OCI-LY3 (cell line): ENCODE measurements at regions not wholly inside any gene's neighbourhood (a gene's known extent, or its start where the extent isn't known, plus 50 kb on each side); places are given as distances from the start of the nearest gene placed in this dataset.

Experiments
- H2AFZ ChIP-seq: fragments of 200-600, 300-600 bp; shearing (Covaris generic); 2 replicates; pipeline ENCODE4 v1.6.0; 2014; ENCODE audit warnings: antibody characterized with exemption, low read depth, low read length
- H3K27ac ChIP-seq: fragments of 200-600, 300-600 bp; sonication (generic); 2 replicates; pipeline ENCODE4 v1.5.1; 2014; ENCODE audit warnings: mild to moderate bottlenecking, low read length, moderate library complexity, mixed read lengths
- H3K27me3 ChIP-seq: fragments of 200-600, 300-600 bp; sonication (generic); 2 replicates; pipeline ENCODE4 v1.6.1; 2014; ENCODE audit warnings: low read depth, low read length, mixed read lengths
- H3K36me3 ChIP-seq: fragments of 200-600, 300-600 bp; sonication (generic); replicated peaks from 2 replicates; pipeline ENCODE3; 2014; ENCODE audit warnings: low read depth, low read length, mixed read lengths
- H3K4me1 ChIP-seq: fragments of 300-600, 200-600 bp; sonication (generic); 2 replicates; pipeline ENCODE4 v1.6.1; 2014; ENCODE audit warnings: low read length, mixed read lengths
- H3K4me2 ChIP-seq: fragments of 200-600, 300-600 bp; sonication (generic); 2 replicates; pipeline ENCODE4 v1.6.1; 2014; ENCODE audit warnings: low read length, mixed read lengths
- H3K4me3 ChIP-seq: fragments of 300-600, 200-600 bp; sonication (generic); 2 replicates; pipeline ENCODE4 v1.5.1; 2014; ENCODE audit warnings: antibody characterized with exemption, mild to moderate bottlenecking, low read length, moderate library complexity
- H3K79me2 ChIP-seq: fragments of 300-600, 200-600 bp; shearing (Covaris generic); 2 replicates; pipeline ENCODE4 v1.6.1; 2014; ENCODE audit warnings: mild to moderate bottlenecking, low read length, mixed read lengths
- H3K9ac ChIP-seq: fragments of 300-600, 200-600 bp; shearing (Covaris generic); 2 replicates; pipeline ENCODE4 v1.6.0; 2014; ENCODE audit warnings: mild to moderate bottlenecking, low read length, moderate library complexity
- H3K9me3 ChIP-seq: fragments of 200-600, 300-600 bp; shearing (Covaris generic); 2 replicates; pipeline ENCODE4 v1.6.1; 2014; ENCODE audit warnings: low read length, mixed read lengths; ENCODE audit not compliant: insufficient read depth
- H4K20me1 ChIP-seq: fragments of 200-600, 300-600 bp; sonication (generic); 2 replicates; pipeline ENCODE4 v1.6.1; 2016; ENCODE audit warnings: low read length, mixed read lengths; ENCODE audit not compliant: insufficient read depth
- EZH2phosphoT487 ChIP-seq: fragments of 200-600 bp; shearing (Covaris generic); IDR thresholded peaks from 2 replicates; pipeline ENCODE4 v1.6.1; 2018; ENCODE audit warnings: antibody characterized with exemption, mixed run types, low read depth
- TF ChIP-seq, protein P1 (sequence below): fragments of 200-600, 300-600 bp; sonication (generic); IDR thresholded peaks from 2 replicates; pipeline ENCODE4 v1.5.1; 2014; ENCODE audit warnings: antibody characterized with exemption, low read length, low read depth

DNA sequence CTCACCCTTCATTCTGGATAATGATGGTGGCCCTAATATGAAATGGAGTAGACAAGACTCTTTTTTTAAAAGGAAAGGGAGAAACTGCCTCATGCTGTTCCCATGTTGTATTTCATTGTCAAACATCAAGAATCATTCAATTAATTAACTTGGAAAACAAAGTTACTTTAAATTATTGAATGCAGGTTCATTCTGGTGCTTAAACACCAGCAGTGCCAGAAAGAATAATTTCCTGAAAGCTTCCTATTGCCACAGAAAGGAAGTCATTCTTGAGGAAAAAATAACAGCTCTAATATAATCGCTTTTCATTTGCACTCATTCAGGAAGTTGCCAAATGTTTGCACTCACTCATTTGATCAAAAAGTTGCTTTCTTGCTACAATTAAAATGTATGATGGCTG lies 497.1 kb upstream of the CDH11 start:
- Histone ChIP-seq H3K4me1 (no peaks in the 10 kb centered on the region), H3K9me3 (no peaks in the 10 kb centered on the region), H2AFZ (no peak overlapping the region), H3K27ac (no peak overlapping the region), H3K36me3 (no peaks in the 10 kb centered on the region), H3K79me2 (no peaks in the 10 kb centered on the region), H4K20me1 (no peaks in the 10 kb centered on the region), H3K4me3 (no peak overlapping the region), H3K9ac (no peak overlapping the region), H3K4me2 (no peak overlapping the region), H3K27me3 (no peaks in the 10 kb centered on the region)
- TF ChIP-seq, protein P1, sequence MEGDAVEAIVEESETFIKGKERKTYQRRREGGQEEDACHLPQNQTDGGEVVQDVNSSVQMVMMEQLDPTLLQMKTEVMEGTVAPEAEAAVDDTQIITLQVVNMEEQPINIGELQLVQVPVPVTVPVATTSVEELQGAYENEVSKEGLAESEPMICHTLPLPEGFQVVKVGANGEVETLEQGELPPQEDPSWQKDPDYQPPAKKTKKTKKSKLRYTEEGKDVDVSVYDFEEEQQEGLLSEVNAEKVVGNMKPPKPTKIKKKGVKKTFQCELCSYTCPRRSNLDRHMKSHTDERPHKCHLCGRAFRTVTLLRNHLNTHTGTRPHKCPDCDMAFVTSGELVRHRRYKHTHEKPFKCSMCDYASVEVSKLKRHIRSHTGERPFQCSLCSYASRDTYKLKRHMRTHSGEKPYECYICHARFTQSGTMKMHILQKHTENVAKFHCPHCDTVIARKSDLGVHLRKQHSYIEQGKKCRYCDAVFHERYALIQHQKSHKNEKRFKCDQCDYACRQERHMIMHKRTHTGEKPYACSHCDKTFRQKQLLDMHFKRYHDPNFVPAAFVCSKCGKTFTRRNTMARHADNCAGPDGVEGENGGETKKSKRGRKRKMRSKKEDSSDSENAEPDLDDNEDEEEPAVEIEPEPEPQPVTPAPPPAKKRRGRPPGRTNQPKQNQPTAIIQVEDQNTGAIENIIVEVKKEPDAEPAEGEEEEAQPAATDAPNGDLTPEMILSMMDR, result no peak
- TF ChIP-seq EZH2phosphoT487, result no peak

DNA sequence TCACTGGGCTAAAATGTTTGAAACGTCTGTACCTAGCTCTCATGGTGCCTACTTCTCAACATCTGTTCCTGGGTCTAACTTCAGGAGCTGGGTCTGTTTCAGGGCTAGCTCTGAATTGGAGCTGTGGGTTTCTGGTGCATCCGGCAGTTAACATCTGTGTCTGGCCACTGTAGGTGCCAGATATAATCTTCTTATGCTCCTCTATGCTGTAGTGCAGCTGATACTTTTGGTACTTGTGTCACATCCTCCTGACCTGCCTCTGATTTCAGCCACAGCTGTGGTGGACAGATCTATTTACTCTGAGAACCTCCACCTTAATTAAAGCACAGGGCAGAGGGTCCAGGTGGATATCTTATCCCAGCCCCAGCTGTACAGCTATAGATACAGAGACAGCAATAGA lies 496.5 kb upstream of the CDH11 start:
- TF ChIP-seq, protein P1, result no peak
- TF ChIP-seq EZH2phosphoT487, result no peak
- H3K4me3 ChIP-seq, result no peak overlapping the region
- no peaks in the 10 kb centered on the region for H3K9me3 ChIP-seq
- no peak overlapping the region for H3K9ac ChIP-seq
- no peak overlapping the region for H3K27ac ChIP-seq
- no peaks in the 10 kb centered on the region for H3K36me3 ChIP-seq
- H2AFZ ChIP-seq, result no peak overlapping the region
- H3K4me1 ChIP-seq, result no peaks in the 10 kb centered on the region
- H3K4me2 ChIP-seq, result no peak overlapping the region
- no peaks in the 10 kb centered on the region for H4K20me1 ChIP-seq
- no peaks in the 10 kb centered on the region for H3K27me3 ChIP-seq
- H3K79me2 ChIP-seq, result no peaks in the 10 kb centered on the region

DNA sequence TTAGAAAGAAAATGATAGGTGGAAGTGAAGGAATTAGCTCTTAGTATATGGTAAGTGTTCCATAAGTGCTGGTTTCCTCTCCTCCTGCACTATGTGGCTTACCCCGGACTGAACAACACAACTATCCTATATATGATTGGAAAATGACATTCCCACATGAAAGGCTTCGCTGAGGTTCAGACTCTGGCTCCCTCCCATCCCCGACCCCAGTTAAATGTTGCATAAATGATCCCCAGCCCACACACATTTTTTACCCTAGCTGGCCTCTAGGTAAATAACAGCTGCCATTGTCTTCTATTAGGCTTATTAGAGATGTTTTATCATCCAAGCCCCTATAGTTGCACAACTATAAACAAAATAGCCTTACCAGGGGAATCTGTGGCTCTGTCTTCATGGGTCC lies 495.6 kb upstream of the CDH11 start:
- Histone ChIP-seq H3K9me3 (no peaks in the 10 kb centered on the region), H4K20me1 (no peaks in the 10 kb centered on the region), H3K27ac (no peak overlapping the region), H2AFZ (no peak overlapping the region), H3K79me2 (no peaks in the 10 kb centered on the region), H3K9ac (no peak overlapping the region), H3K4me1 (no peaks in the 10 kb centered on the region), H3K4me3 (no peak overlapping the region), H3K36me3 (no peaks in the 10 kb centered on the region), H3K27me3 (no peaks in the 10 kb centered on the region), H3K4me2 (no peak overlapping the region)
- TF ChIP-seq EZH2phosphoT487, result no peak
- TF ChIP-seq, protein P1, result no peak

DNA sequence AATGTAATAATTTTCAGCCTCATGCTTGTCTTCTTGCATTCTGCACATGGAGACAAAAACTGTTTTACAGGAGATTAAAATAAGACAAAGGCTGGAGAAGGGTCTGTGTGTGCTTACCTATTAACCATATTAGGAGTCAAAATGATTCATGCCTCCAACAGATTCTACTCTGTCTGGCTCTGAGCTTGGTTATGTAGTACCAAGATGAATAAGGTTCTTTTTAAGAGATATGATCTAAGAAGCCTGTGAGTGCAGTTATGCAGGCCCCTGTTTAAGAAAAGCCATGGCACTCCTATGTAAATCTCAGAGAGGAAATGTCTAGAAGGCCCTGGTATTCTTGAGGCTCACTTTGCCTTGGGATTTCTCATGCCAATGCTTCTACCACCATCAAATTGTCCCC lies 486.6 kb upstream of the CDH11 start:
- TF ChIP-seq, protein P1, result no peak
- TF ChIP-seq EZH2phosphoT487, result no peak
- Histone ChIP-seq H2AFZ (no peak overlapping the region), H3K4me1 (no peaks in the 10 kb centered on the region), H3K9ac (no peak overlapping the region), H4K20me1 (no peaks in the 10 kb centered on the region), H3K27ac (no peak overlapping the region), H3K27me3 (no peaks in the 10 kb centered on the region), H3K9me3 (no peaks in the 10 kb centered on the region), H3K36me3 (no peaks in the 10 kb centered on the region), H3K4me3 (no peak overlapping the region), H3K4me2 (no peak overlapping the region), H3K79me2 (no peaks in the 10 kb centered on the region)
